GM19463 (cell line): ENCODE measurements at regions not wholly inside any gene's neighbourhood (a gene's known extent, or its start where the extent isn't known, plus 50 kb on each side); places are given as distances from the start of the nearest gene placed in this dataset.
"Not testable (repeated sequence)": the region's sequence is repeated elsewhere in the genome, so short reads cannot be mapped to it uniquely, and the experiment has no call there.

Experiments
- ATAC-seq: cut with Tn5 transposase; IDR thresholded peaks from one replicate; pipeline ENCODE4 v1.9.1; 2021; ENCODE audit warnings: mild to moderate bottlenecking, moderate library complexity; ENCODE audit not compliant: unreplicated experiment

DNA sequence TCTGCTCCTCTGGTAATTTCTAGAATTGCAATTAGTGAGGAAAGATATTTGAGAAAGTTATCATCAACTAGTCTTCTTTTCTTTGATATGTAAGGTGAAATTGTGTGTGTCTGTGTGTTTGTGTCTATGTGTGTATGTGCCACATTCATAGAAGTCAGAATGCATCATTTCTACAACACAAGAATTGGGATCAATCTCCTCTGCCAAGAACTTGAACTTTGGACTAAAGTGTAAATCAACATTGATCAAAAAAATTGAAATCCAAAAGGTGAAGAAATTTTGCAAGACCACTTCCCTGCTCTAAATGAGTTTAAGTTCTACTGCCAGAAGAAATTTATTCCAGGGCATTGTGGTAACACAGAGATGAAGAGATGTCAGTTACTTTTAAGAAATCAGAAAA is 1072.8 kb downstream of the GRM8 start:
- ATAC-seq, result no peak

DNA sequence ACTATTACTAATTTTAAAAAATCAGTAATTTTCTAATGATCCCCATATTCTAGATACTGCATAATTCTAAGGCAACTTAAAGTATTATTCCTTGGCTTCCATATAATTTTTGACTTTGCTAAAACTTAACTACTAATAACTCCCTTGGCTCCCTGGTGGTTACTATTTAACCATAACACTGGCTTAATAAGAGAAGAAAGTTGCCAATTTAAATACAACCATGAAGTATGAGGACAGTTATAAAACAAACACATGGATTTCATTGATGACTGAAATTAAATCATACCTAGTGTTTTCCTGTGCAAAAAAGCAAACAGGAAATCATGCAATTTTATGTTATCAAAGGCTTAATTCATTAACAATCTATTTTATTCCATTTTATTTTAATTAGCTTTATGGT is 1073.9 kb downstream of the GRM8 start:
- ATAC-seq, result no peak

DNA sequence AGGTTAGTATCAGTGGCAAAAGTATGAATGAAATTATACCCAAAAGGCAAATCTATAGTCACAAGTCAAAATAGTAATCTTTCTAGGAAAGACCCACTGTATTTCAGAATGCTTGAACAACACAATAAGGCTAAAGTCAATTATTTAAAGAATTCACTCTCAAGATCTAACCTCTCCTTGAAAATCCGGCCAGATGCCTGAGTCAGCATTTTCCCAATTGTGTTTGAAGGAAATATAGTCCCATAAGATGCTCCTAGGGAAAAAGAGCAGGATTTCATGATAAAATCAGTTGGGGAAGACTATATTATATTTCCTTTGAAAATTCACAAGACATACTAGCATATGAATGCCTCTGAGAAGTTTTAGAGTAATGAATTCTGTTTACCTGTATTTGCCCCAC is 1075.0 kb downstream of the GRM8 start:
- no peak for ATAC-seq

DNA sequence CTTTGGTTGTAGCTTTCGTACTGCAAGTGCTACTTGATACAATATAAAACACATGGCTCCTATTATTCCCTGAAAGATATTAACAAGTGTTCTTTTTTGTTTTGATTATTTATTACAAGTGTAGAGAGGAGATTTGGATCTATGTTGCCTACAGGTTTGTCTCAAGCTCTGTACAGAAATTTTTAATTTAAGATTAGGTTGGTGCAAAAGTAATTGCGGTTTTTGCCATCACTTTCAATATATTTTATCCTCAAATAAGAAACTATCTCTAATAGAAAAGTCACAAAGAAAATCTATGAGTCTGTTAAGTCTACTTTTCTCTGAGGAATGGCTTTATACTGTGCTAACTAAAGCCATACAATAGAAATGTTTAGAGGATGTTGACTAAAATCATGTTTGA is 1086.1 kb downstream of the GRM8 start:
- ATAC-seq, result no peak

DNA sequence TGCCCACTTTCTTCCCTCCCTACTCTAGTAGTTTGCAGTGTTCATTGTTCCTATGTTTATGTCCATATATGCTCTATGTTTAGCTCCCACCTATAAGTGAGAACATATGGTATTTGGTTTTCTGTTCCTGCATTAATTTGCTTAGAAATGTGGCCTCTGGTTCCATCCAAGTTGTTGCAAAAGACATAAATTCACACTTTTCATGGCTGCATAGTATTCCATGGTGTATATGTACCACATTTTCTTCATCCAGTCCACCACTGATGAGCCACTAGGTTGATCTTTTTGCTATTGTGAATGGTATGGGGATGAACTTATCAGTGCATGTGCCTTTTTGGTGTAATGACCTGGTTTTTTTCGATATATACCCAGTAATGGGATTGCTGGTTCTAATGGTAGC is 1089.1 kb downstream of the GRM8 start:
- ATAC-seq, result no peak

DNA sequence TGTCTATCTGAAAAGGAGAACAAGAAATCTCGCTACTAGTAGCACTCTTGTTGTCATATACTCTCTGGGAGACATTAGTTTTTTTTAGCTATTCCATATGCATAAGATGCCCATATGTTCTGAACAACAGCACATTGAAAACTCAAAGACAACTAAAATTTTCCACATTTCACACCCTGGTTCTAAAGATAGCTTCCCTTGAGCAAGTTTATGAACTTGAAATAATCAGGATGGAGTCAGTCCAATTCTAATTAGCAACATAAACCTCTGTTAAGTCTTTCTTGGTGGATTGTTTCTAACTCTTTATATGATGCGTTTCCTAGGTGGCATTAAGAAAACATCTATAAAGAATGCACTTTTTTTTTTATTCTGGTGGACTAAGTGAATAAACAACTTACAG is 1095.3 kb downstream of the GRM8 start:
- no peak for ATAC-seq

DNA sequence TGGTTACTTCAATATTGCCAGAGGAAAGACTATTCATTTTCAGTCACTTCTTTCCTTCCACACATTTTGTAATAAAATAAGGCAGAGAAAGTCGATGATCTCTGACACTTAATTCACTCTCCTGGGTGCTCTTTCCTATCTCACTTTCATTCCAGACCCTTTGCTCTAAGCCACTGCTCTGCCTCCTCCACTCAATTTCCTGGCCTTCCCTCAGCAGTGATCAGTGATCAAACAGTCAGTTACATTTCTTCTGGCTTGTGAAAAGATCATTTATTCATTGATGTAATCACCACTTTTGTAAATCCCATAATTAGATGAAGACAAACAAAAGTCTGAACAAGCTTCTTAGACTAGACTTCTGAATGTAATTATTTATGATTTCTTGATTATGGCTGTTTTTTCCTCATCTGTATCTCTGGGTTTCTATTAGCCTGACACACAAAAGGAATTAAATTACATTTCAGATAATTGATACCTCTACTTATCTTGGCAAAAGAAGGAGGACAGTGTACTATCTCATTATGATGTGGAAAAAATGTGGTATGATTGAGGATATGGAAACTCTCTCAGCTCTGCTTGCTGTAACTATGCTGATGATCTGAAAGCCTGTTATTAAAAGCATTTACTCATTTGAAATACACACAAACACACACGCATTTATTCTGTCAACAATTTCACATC is 1102.3 kb downstream of the GRM8 start:
- no peak for ATAC-seq

DNA sequence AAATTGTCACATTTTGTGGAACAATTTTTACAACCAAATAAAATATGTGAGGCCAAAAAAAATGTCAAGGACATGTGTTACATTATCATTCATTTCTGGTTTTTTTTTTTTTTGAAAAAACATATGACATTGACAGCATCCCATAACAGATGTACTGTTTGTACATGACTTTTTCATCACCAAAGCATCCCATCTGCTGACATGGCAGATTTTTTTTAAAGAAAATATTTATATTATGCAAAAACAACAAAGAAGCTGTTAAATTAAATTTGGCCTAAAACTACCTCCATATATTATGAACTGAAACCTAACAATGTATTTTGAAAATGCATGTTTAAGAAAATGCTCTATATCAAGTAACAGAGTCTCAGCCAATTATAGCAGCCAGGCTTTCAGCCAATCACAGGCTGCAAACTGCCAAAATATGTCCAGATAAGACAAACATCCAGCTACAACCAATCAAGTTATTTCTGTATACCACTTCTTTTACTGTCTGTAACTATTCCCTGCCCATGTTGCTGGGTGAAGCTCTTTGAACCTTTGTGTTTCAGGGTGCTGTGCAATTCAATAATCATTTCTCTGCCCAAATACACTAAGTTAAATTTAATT is 1111.8 kb downstream of the GRM8 start:
- ATAC-seq, result no peak

DNA sequence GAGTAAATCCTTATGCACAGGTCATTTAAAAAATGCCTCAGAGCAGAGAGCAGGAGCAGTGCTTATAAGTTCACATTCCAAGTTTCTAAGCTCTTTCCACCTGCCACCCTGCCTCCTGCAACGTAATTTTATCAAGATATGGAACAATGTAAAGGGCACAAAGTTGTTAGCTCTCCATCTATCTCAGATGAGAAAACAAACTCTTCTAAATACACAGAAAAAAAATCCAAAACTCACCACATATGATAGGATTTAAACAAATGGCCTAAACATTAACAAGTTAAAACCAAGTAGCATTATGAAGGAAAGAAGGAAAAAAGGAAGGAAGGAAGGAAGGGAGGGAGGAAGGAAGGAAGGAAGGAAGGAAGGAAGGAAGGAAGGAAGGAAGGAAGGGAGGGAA is 1132.8 kb downstream of the GRM8 start:
- ATAC-seq, result no peak

DNA sequence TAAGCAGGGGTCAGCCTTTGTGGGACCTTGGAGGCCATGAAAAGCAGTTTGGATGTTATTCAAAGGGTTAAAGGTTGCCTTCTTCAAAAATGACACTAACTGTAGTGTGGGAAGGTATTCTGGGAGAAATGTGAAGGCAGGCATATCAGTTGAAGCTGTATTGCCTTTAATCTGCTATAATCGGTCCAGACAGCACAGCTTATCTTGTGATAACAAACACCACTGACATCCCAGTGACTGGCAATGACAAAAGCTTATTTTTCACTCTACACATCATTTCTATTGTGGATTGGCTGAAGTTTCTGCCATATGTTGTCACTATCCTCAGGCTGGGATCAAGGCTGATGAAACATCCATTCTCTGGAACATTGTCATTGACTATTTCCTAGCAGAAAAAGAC is 1149.2 kb downstream of the GRM8 start:
- ATAC-seq, result no peak

DNA sequence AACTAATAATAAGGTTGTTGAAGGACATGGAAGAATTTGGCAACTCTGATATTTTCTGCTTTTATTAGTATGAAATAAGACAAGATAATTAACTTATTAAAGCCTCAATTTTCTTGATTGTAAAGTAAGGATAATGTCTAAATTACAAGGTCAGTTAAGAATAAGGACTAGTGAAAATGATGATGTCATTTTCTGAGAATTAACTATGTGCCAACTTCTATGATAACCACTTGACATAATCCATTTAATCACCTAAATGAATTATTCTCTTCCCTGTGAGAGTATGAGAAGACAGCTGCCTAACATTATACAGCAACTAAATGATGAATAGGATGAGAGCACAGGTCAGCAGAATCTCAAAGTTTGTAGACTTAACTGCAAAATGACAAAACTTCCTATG is 1153.4 kb upstream of the POT1 start:
- no peak for ATAC-seq

DNA sequence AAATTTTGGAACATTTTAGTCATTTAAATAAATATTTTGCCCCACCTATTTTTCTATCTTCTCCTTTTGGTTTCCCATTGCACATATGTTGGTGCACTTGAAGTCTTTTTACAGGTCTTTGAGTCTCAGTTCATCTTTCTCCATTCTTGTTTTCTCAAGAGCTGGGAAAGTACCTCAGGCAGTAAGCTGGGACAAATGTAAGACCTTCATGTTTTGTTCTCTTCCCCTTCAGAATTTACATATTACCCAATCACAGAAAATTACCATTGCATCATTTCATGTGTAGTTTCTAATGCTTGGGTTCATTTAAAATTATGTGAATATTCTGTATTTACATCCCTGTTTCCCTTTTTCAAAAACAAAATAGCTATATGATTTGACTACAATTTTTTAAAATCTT is 1150.0 kb upstream of the POT1 start:
- peak; percentile 63 for ATAC-seq

DNA sequence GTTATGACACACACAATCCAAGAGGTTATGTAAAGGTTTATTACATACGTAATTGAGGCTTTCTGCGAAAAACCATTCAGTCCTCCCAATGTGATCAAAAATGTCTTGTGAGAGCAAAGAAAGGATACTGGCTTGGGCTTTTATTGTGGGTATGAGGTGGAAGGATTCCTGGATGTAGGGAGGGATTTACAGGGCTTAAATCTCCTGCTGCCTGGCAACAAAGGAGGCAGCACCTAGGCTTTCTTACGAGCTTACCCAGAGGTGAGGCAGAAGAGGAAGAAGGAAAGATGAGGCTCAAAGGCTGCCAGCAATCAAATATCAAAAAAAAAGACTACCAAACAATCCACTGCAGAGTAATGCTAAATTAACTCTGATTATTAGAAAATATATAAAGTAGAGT is 1149.5 kb upstream of the POT1 start:
- ATAC-seq, result no peak

DNA sequence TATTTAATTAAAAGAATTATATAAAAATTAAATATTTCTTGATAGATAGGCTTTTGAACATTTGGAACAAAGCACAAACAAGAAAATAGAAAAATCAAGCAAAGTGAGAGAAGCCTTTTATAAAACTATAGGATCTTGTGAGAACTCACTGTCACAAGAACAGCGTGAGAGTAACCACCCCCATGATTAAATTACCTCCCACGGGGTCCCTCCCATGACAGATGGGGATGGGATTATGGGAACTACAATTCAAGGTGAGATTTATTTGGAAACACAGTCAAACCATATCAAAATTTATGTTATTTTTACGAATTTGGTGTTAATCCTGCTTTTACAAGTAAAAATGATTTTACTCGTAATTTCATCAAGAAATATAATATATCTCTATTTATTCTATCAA is 1136.1 kb upstream of the POT1 start:
- ATAC-seq, result no peak

DNA sequence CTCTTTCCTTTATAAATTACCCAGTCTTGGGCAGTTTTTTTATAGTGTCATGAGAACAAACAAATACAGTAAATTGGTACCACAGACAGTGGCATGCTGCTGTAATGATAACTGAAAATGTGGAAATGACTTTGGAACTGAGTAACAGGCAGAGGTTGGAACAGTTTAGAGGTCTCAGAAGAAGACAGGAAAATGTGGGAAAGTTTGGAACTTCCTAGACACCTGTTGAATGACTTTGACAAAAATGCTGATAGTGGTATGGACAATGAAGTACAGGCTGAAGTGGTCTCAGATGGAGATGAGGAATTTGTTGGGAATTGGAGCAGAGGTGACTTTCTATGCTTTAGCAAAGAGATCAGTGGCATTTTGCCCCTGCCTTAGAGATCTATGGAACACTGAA is 1128.4 kb upstream of the POT1 start:
- ATAC-seq, result no peak

DNA sequence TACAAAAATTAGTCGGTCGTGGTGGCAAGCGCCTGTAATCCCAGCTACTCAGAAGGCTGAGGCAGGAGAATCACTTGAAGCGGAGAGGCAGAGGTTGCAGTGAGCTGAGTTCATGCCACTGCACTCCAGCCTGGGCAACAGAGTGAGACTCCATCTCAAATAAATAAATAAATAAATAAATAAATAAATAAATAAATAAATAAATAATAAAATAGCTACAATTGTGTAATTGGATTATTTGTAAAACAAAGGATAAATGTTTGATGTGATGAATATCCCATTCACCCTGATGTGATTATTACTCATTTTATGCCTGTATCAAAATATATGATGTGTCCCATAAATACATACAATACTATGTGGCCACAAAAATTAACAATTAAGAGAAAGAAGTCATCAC is 1127.0 kb upstream of the POT1 start:
- ATAC-seq, result not testable (repeated sequence)

DNA sequence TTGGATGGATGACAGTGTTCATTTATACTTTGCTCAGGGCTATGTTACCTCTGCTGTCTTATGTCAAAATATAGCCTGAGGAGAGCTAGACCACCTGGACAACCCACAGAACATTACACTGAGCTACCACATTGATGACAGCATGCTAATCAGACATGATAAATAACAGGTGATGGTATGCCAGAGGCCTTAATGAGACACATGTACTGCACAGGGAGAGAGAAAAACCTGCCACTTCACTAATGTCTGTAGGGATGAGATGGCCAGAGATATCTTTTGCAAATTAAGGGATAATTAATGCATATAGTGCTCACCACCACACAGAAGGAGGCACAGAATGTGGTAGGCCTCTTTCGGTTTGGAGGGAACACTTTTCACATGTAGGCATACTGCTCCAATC is 1122.6 kb upstream of the POT1 start:
- no peak for ATAC-seq

DNA sequence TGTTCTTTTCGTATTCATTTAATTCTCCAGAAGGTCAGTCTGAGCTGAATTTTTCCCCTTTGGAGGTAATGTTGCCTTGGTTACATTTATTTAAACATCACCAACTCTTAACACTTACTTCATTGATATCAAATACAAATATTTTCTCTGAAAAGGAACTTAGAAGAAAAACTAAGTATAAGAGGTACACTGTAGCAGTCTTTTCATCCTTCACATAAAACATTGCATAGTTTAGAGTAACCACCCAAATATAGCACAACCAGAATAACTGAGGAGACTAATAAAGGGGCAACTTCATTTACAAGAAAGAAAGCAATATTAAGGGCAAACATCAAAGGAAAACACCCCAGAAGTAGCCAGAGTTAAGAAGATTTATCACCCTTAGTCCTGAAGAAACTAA is 1115.0 kb upstream of the POT1 start:
- ATAC-seq, result no peak

DNA sequence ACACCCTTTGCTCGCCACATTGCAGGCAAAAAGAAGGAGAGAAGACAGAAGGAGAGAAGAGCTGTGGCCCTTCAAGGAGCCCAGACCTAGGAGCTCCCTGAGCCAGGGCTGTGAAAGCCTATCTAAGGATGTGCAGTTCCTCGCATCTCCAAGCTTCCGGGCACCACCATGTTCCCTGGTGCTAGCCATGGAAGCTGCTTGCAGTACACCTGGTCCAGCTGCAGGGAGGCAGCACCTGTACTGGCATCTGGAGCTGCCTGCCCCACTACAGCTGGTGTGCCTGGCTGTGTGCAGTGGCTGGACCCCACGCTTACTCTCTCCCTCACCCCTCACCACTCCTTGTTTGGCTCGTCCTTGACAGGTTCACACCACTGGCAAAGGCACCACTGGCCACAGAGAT is 1111.8 kb upstream of the POT1 start:
- ATAC-seq, result no peak

DNA sequence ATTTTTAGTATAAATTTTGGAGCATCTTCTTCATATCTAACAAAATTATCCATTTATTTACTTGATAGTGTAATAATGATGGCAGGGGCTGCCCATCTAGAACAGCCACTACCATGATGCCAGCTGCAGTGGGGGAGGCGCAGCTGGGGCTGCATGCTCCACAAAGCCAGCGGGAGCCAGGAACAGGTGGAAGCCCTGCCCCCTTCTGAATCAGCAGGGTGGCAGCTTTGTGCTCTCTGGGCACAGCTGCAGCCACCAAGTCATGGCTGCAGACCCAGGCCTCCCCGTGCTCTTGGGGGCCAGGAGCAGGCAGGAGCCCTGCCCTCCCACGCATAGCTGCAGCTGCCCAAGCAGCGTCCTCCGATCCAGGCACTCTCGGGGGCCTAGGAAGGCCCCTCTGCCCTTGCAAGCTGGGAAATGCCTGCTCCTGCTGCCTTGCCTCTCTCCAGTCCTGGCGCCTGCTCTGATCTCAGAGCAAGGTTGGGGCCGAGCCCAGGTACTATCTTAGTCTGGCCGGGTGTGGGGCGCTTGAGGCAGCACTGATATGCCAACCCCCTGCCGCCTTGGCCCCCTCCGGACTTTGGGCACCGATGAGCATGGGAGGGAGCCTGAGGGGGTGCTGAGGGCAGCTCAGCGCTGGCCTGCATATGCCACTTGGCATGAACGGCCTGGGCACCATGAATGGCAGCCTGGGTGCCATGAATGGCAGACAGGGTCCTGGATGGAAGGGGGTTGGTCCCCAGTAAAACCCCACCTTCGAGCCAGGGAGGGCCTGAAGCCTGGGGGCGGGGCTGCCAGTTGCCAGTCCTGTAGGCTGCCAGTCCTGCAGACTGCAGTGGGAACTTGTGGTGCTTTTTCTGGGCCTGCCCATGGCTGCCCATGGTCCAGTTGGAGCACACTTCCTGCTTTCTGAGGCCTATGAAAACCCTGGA is 1110.8 kb upstream of the POT1 start:
- no peak for ATAC-seq

DNA sequence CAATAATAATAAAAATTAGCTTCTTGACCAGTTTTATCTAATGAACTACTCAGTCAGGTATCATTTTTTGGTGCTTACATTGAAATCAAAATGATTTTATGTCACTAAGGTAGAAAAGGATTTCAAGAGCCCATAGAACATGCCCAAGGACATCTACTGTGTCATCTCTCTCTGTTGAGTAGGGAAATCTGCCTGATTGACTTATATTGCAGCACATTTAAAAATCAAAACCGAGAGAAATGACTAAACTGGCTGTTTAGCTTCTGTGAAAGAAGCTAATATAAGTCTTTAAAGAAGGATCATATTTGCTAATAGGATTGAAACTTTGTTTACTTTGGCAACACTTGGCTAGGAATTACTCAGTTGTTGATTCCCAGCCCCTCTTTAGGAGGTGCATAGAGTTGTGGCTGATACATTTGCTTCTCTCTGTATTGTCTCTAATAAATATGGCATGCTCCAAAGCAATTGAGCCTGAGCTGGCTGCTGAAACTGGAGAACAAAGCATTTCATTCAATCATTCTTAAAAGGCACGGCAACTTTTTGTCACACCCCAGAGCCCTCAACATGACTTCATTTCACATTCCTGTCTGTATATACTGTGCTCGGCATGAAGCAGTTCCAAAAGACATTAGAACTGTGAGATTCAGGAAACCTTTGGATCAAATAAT is 1096.9 kb upstream of the POT1 start:
- ATAC-seq, result no peak

DNA sequence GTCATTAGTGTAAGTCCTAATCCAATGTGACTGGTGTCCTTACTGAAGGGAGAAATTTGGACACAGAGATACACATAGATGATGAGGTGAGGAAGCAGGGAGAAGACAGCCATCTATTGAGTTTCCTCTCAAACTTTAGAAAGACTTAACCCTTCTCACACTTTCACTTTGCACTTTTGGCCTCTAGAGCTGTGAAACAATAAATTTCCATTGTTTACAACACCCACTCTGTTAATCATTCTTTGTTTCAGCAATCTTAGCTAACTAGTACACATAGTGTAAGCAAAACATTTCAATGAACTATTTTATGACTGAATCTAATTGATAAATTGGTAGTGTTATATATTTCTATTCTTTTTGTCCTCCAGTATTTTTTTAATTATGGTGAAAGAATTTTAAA is 1092.8 kb upstream of the POT1 start:
- no peak for ATAC-seq
